ENCODE measurements at regions not wholly inside any gene's neighbourhood (a gene's known extent, or its start where the extent isn't known, plus 50 kb on each side); places are given as distances from the start of the nearest gene placed in this dataset.

- 26 to 39% (median 33%) methylated on average over 5 of the region's 5 CpGs for WGBS, 3 donors
- Histone ChIP-seq H3K4me1 (no peaks in the 10 kb centered on the region), H3K27me3 (ENCODE audit: insufficient read depth in 3 of 3, low read length in 2 of 3) (no peaks in the 10 kb centered on the region), H3K9me3 (no peaks in the 10 kb centered on the region), H3K27ac (no peak overlapping the region), H3K36me3 (ENCODE audit: insufficient read depth in 1 of 2, low read depth in 1 of 2) (no peaks in the 10 kb centered on the region), H3K4me3 (no peak overlapping the region)
- DNase-seq (no peak), ATAC-seq (no peak)
- intact Hi-C loops (cut with DNase I) = no loop called here
- no peak for TF ChIP-seq CTCF (IDR thresholded peaks at IDR 0.05)
Measured at GRCh38 chr18:56162311-56163265, 475.8 kb downstream of the TXNL1 start.

GRCh38 chr18:56161566-56162260, 476.7 kb downstream of the TXNL1 start:
- H3K27ac ChIP-seq = no peak overlapping the region
- no peak for DNase-seq
- no peak for TF ChIP-seq CTCF (IDR thresholded peaks at IDR 0.05)
- intact Hi-C loops (cut with DNase I) = no loop called here
- no peaks in the 10 kb centered on the region for H3K4me1 ChIP-seq
- H3K9me3 ChIP-seq = no peaks in the 10 kb centered on the region
- 58 to 62% (median 61%) methylated on average over 6 of the region's 6 CpGs for WGBS, 3 donors
- H3K27me3 ChIP-seq (ENCODE audit: insufficient read depth in 3 of 3, low read length in 2 of 3) = no peaks in the 10 kb centered on the region
- ATAC-seq = no peak
- no peak overlapping the region for H3K4me3 ChIP-seq
- H3K36me3 ChIP-seq (ENCODE audit: insufficient read depth in 1 of 2, low read depth in 1 of 2) = no peaks in the 10 kb centered on the region

GRCh38 chr18:56158676-56159075, 479.7 kb downstream of the TXNL1 start:
- no peak for TF ChIP-seq CTCF (IDR thresholded peaks at IDR 0.05)
- Histone ChIP-seq H3K9me3 (no peaks in the 10 kb centered on the region), H3K27ac (no peak overlapping the region), H3K4me3 (no peak overlapping the region), H3K27me3 (ENCODE audit: insufficient read depth in 3 of 3, low read length in 2 of 3) (no peaks in the 10 kb centered on the region), H3K36me3 (ENCODE audit: insufficient read depth in 1 of 2, low read depth in 1 of 2) (no peaks in the 10 kb centered on the region), H3K4me1 (no peaks in the 10 kb centered on the region)
- intact Hi-C loops (cut with DNase I) = no loop called here
- no peak for ATAC-seq
- no peak for DNase-seq

GRCh38 chr18:56157541-56157940, 480.9 kb downstream of the TXNL1 start:
- no peaks in the 10 kb centered on the region for H3K9me3 ChIP-seq
- no peak for ATAC-seq
- H3K36me3 ChIP-seq (ENCODE audit: insufficient read depth in 1 of 2, low read depth in 1 of 2) = no peaks in the 10 kb centered on the region
- intact Hi-C loops (cut with DNase I) = no loop called here
- H3K27me3 ChIP-seq (ENCODE audit: insufficient read depth in 3 of 3, low read length in 2 of 3) = no peaks in the 10 kb centered on the region
- no peaks in the 10 kb centered on the region for H3K4me1 ChIP-seq
- TF ChIP-seq CTCF (IDR thresholded peaks at IDR 0.05) = no peak
- no peak overlapping the region for H3K4me3 ChIP-seq
- DNase-seq = no peak
- H3K27ac ChIP-seq = no peak overlapping the region

Data from psoas muscle (tissue), 7 donors.